DMS79 (cell line): ENCODE measurements at regions not wholly inside any gene's neighbourhood (a gene's known extent, or its start where the extent isn't known, plus 50 kb on each side); places are given as distances from the start of the nearest gene placed in this dataset.

Source experiments
- DNase-seq: peaks from one replicate; lab custom pipeline; 2025; lab: John Stamatoyannopoulos, UW

DNA sequence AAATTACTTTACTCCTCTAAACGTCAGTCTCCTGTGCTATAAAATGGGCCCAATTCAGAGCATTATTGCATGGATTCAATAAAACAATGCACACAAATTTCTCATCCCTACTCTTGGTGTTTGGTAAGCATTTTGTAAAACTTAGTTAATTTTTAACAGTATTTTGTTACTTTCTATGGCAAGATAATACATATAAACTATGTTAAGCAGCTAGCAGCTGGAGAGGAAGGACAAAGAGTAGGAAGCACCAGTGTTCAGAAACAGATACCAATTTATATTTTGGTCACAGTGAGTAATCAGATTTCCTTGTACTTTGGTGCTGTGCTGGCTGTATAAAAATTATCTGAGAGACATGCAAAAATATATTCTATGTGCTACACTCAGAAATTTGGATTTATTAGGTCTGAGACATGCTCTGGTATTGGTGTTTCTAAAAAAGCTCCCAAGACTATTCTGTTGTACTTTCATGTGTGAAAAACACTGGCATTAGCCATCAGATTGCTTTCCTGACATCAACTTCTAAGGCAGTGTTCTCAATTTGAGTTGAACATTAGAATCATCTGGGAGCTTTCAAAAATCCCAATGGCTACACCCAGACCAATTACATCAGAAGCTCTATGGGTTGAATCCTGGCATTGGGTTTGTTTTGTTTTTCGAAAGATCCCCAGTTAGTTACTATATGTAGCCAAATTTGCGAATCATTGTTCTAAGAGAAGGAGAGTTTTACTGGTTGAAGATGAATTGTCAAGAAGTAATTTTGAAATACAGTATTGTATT is 100.3 kb upstream of the C1orf87 start:
- DNase-seq, result no peak

DNA sequence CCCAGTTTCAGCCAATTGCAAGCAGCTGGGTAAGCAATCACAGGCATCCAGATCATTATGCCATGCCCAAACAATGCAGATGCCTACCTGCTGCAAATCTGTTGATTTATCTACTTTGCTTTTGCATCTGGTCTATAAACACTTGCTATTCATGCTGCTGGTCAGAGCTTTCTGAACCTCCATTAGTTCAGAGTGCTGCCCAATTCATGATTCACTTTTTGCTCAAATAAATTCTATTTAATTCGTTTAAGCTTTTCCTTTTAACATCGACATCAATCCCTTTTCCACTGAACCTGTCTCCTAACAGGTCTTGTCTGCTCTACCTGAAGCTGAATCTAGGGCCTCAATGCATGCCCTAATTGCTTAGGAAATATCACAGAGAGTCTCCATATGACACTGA is 99.4 kb upstream of the C1orf87 start:
- no peak for DNase-seq

DNA sequence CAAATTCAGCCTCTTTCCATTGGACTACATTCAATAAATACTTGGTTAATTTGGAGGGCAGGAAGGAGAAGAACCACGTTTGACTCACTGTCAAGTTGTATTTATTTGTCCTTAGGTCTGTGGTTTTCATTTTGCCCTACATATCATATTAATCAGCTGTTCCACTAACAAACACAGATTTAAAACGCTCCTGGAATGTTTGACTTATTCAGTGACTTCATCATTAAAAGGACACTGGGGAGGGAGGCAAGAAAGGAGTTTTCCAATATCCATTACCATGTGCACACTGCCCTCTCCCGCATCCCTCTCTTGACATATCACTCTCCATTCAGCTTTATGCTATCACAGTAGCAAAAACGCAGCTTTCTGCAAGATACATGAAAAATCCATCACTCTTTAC is 98.2 kb upstream of the C1orf87 start:
- DNase-seq, result no peak

DNA sequence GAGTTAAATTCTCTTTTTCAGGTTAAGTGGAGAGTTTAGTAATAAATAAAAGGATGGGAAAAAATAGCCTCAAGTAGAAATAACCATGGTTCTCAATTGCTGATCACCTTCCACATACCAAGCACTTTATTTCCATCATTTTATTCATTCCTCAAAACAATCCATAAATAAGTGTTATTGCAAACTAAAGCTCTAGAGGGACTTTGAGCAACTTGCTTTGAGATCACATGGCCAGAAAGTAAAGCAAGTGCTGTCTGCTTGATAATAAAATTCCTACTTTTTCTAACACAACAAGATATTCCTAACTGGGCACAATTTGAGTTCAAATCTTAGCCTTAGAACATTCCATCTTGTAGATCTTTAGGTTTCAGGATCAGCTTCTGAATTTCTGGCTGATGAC is 97.1 kb upstream of the C1orf87 start:
- no peak for DNase-seq

DNA sequence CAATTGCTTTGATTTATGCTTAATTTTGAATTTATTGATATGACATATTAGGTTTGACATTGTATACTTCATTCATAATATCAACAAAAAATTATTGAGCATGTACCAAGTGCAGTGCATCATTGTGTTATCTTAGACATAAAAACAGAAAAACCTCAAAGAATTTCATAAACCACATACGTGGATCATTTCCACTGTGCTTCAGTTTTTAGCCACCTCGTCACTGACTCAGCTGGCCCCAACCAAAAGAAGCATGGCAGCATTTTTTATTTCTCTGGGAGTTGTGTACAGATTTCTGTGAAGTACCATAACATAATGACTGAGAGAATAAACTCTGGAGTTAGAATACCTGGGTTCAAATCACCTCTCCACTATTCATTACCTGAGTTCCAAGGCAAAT is 95.6 kb upstream of the C1orf87 start:
- DNase-seq, result no peak

DNA sequence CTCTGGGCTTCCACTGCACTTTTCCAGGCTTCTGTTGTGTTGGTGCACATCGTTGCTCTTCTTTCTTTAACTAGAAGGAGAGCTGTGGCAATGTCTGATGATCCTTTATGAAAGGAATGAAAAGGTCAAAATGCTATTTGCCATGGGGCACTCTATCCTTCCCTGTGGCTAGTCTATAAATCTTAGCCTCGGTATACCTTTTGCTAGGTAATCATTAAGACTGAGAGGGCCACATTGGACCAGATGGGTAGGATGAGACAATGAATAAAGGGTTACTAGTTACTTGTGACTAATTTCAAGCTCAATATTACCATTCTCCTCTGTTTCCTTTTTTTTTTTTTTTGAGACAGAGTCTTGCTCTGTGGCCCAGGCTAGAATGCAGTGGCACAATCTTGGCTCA is 89.4 kb upstream of the C1orf87 start:
- no peak for DNase-seq

DNA sequence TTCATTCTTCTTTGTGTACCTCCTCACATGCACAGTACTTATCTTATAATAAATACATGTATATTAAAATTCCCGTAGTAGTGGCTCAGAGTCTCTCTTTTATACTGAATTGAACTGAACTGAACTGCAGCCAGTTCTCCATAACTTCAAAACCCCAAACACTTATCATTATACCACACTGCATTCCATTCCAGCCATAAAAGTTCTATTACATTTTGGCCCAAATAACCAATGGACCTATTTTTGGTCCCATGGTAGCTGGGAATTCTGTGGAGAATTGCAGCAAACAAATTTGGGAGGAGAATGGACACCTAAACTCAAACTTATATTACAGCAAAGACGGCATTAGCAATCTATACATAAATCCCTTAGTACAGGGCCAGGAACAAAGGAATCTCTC is 86.6 kb upstream of the C1orf87 start:
- DNase-seq, result no peak

DNA sequence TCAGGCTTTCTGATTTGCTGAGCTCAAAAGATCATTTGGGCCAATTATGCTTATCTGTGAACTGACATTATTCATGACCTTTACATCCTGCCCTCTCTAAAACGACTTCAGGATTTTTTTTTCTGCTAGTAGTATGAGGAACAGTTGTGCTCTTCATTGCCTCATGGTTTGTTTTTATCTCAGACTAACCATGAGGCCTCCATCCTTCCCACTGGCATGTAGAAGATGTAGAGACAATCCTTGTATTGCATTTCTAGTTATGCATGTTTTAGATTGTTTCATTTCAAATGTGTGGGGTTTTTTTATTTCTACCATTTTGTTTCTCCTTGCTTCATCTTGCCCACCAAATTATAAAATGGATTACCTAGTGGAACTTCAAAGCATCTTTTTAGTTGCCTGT is 82.8 kb upstream of the C1orf87 start:
- no peak for DNase-seq

DNA sequence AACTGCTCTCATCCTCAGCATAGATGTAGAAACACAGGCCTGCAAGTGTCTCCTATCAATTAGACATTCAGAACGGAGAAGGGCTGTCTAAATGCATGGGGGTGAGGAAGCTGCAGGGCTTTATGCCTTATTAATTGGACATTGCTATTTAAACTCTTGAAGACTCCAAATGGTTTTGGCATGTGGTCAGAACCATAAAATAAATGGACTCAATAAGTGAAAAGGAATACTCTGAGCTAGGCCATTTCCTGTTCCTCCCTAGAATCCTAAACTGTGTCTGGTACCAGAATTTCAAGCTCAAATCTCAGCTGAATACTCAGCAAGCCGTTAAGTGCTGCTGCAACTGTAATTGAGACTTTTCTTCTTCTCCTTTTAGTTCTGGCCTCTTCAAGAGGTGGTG is 80.4 kb upstream of the C1orf87 start:
- DNase-seq, result peak; percentile 45

DNA sequence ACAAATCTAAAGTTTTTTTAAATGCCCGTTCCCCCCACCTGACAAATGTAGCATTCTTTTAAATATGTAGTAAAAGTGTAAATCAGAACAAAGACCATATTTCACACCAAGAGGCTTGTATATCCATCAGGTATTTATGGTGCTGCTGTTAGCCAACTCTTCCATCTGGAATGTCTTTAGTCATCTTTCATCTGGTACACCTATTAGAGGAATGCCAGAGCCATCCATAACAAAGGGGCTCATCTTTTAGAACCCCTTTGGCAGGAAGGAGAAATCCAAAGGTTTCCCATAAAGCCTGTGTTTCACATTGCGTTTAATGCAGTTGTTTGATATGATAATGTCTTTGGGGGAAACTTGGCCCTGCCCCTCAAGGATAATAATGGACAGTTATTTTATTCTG is 79.3 kb upstream of the C1orf87 start:
- no peak for DNase-seq

DNA sequence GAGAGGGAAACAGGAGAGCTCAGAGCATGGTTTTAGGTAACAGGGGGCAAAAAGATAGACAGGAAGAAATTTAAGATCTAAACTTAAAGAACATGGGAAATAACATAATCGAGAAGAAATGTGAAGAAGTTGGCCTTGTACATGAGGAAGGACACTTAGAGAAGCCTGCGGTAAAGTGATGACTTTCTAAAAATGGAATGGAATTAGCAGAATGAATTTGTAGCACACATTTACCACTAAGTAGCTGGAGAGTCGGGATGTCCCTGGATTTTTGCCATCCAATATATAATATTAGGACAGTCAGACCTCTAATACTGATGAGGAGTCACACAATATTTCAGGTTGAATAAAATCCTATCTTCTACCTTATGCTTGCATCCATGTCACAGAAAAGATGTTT is 77.7 kb upstream of the C1orf87 start:
- no peak for DNase-seq

DNA sequence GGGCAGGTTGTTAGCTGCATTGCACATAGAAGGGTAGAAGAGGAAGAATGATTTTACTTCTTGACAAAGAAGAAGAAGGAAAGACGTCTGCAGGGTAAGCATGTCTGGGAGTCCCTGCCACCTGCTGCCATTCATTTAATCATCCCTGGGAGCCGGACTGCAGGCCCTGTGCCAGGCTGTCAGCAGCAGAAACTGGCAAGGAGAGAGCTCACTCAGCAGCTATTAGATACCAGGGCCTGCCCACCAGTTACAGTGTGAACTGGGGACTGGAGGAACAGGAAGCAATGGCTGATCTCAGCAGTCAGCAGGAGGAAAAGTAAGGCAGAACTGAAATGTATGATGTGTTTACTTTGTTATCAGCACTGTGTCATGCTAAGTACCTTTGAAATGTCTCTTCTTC is 75.7 kb upstream of the C1orf87 start:
- DNase-seq, result peak; percentile 11

DNA sequence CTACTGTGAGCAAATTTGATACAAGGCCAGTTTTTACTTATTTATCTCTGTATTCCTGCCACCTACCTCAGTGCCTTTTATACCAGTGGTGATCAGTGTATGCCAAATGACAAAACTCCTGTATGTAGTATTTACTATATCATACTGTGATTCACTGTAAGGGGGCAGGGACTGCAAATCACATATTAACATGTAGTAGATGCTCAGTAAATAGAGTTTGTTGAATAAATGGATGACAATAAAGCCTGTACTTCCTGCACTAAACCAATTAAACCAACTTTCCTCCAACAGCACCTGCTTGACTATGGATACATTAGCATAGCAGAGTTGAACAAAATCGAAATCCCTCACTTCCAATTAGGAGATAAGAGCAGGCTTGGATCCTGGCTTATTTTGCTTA is 73.3 kb upstream of the C1orf87 start:
- DNase-seq, result no peak

DNA sequence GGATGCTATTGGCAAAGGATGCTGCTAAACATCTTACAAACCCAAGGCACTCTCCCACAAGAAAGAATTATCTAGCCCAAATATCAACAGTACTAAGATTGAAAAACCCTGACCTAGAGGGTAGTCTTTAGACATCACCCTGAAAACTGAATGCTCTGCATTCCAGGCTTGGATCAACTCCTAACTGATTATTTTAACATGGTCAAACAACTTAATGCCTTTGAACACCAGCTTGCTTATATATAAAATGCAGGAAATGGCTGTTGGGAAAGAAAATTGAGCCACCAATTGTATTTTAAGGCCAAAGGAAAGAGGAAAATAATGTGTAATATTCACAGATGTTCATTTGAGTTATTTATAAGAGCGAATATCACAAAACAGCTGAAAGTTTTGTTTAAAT is 72.2 kb upstream of the C1orf87 start:
- no peak for DNase-seq

DNA sequence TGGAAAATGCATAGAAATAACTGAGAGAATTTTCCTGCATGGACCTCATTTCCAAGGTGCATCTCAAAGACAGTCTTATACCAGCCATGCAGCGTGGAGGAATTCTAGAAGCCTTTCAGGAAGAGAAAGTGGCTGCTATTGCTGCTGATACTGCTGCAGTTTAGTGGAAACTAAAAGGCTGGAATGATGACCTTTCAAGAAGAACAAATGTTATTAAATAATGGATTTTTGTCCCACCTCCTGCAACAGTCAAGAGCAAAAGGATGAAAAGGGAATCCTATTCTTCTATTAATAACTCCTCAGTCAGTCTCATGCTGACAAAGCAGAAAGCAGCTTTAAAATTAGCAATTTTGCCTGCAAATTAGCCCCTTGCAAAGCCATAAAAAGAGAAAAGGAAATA is 68.2 kb upstream of the C1orf87 start:
- no peak for DNase-seq

DNA sequence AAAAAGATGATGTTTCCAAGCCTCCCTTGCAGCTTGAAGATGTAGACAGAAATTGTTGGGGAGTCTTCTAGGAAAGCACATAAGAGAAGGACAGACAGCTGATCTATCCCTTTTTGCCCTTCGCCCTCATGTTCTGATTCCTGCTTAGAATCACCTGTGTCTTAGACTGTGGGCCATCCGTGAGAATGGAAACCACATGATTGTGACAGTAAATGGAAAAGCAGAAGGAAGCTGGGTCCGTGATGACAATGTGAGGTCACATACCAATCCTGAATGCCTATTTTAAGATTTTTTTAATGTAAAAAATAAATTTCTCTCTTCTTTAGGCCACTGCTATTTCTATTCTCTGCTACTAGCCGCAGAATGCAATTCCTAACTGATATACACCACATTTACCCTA is 67.7 kb upstream of the C1orf87 start:
- DNase-seq, result no peak

DNA sequence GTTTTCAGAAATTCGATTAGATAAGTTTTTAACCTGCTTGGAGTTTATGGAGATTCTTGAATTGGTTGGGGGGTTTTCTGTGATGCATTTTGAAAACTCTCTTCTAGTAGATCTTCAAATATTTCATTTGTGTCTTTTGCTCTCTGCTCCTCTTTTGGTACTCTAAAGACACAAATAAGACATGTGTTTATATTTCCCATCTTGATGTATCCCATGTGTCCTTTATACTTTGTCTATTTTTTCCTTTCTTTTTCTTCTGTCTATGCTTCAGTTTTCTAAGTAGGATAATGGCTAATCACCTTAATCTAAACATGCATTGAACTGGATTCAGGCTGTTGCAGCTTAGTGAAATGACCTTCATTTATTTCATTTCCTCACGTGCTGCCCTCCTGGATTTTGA is 63.8 kb upstream of the C1orf87 start:
- DNase-seq, result no peak

DNA sequence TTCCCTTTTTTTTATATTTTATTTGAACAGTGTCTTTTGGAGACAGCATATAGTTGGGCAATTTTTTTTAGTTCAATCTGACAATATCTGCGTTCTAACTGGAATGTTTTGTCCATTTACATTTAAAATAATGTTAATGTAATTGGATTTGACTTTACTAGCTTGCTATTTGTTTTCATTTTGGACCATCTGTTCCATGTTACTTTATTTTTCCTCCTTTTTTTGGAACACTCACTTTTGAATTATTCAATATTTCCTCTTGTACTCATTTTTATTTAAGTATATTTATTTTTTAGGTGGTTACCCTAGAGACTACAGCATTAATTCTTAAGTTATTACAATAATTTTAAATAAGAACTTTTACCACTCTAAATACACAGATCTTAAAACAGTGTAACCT is 62.8 kb upstream of the C1orf87 start:
- DNase-seq, result no peak

DNA sequence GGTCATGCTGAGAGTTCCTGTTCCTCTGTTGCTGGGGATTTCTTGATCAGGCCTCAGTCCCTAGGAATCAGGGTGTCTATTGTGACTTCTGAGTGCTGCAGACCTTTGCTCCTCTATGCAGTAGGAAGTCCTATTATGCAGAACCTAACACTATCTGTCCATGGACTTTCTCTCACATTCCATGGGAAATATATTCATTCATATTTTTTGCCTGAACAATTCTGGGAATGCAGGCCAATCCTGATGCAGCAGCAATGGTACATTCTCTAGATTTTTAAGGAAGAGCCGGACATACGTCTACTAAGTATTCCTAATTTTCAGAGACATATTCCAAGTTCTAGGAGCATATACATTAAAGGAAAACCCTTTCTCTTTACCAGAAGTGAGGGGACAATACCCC is 61.1 kb upstream of the C1orf87 start:
- no peak for DNase-seq

DNA sequence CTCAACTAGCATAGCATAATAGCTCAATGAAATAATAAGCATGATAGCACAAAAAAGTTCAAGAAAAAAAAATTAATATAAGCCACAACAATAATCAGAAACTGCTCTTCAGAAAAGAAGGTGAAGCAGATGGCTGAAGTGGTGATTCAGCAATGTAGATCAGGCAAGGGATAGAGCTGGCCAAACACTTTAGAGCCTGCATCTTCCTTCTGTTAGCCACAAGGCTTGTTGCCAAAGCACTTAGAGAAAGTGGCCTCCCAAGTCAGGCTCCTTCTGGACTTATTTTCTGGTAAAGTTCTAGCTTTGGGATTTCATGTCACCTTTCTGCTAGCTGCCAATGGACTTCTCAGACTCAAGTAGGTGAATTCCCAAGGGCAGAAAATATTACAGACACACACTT is 60.3 kb upstream of the C1orf87 start:
- DNase-seq, result peak; percentile 48

DNA sequence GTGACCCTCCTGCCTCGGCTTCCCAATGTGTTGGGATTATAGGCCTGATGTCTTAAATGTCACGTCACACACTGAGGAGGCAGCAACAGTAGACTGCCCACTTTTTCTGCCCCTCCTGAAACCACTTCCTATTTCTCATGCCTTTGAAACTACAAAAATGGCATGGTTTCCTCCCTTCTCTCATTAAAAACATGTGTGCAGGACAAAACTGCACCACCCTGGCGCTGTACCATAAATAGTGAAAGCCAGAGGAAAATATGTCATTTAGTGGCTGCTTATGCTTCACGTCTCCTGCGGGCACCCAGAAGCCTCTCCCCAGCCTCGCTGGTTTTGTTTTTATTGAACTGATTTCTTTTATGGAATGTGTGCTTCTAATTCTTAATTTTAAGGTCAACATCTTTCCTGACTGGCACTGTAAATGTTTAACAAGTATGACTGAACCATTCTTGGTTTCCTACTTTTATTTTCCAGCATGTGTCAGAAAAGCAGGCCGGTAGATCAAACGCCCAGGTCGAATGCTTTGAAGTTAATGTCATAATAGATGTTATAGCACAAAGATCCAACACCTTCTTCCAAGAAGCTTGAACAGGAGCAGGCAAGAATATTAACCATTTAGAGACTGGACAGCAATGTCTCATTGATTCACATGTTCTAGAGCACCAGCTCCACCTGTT is 59.6 kb upstream of the C1orf87 start:
- no peak for DNase-seq

DNA sequence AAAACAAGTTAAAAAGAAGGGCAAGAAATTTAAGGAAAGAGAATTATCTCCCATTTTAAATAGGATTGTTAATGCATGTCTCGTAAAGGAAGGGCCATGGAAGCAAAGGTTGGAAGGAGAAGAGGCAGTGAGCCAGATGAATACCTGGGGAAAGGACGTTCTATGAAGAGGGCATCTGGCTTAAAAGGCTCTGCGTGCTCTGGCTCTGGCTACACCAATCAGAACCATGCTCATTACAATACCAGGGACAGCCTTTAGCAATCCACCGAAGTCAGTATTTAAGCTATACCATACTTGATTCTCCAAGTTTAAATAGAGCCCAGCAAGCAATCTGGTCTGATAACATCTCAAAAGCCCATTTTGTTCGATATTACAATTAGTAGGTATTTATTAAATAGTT is 58.5 kb upstream of the C1orf87 start:
- DNase-seq, result no peak

DNA sequence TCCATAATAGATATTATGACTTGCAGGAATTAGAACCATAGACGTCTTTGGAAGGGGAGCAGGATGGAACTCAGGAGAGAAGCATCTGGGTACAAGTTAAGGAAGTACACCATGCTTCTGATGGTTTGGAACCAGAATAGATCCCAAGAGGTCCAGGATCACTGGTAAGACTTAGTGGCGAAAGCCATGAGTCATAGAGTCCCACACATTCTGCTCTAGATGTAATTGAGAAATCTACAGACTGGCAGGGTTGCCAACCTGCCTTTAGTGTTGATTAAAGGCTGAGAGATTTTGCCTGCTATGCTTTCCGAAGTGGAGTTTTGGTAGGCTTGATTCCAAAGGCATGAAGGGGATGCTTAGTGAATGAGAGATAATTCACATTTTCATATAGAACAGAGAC is 57.1 kb upstream of the C1orf87 start:
- DNase-seq, result no peak

DNA sequence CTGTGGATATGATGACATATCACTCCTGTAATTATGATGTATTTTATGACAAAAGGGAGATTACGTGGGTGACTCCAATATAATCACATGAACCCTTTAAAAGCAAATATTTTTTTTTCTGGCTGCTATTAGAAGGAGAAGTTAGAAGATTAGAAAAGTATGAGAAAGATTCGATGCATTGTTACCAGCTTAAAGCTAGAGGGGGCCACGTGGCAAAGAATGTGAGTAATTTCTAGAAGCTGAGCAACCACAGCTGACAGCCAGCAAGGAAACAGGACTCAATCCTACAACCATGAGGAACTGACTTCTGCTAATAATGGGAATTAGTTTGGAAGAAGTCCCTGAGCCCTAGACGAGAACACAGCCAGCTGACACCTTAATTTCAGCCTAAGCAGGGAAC is 56.3 kb upstream of the C1orf87 start:
- DNase-seq, result no peak
